Daoy (cell line): ENCODE measurements at regions not wholly inside any gene's neighbourhood (a gene's known extent, or its start where the extent isn't known, plus 50 kb on each side); places are given as distances from the start of the nearest gene placed in this dataset.
"Not testable (repeated sequence)": the region's sequence is repeated elsewhere in the genome, so short reads cannot be mapped to it uniquely, and the experiment has no call there.

ENCODE experiments used
- DNase-seq: peaks from one replicate; pipeline ENCODE4 v3.0.0-alpha.2; 2015; ENCODE audit warnings: low read depth

- DNase-seq, result no peak
These were observed 538.6 kb upstream of the POT1 start for GRCh38 chr7:125467996-125468854.

- DNase-seq, result no peak
These were observed 535.9 kb upstream of the POT1 start for GRCh38 chr7:125465527-125465926.

GRCh38 chr7:125462615-125463014 lies 533.0 kb upstream of the POT1 start:
- DNase-seq, result no peak

- no peak for DNase-seq
These were observed 529.4 kb upstream of the POT1 start for GRCh38 chr7:125459038-125459437.

GRCh38 chr7:125450749-125451148 lies 521.1 kb upstream of the POT1 start:
- no peak for DNase-seq

- DNase-seq, result no peak
These were observed 516.2 kb upstream of the POT1 start for GRCh38 chr7:125445836-125446235.

- DNase-seq, result no peak
These were observed 515.2 kb upstream of the POT1 start for GRCh38 chr7:125444864-125445263.

GRCh38 chr7:125436220-125436619 lies 506.6 kb upstream of the POT1 start:
- no peak for DNase-seq

- DNase-seq, result no peak
These were observed 501.7 kb upstream of the POT1 start for GRCh38 chr7:125431349-125431748.

- DNase-seq, result no peak
These were observed 500.4 kb upstream of the POT1 start for GRCh38 chr7:125430013-125430412.

- DNase-seq, result no peak
These were observed 498.1 kb upstream of the POT1 start for GRCh38 chr7:125427676-125428075.

GRCh38 chr7:125425506-125425905 lies 495.9 kb upstream of the POT1 start:
- no peak for DNase-seq

GRCh38 chr7:125424721-125425120 lies 495.1 kb upstream of the POT1 start:
- DNase-seq, result no peak

GRCh38 chr7:125423458-125424155 lies 494.0 kb upstream of the POT1 start:
- peak; percentile 20 for DNase-seq

GRCh38 chr7:125421407-125421806 lies 491.8 kb upstream of the POT1 start:
- not testable (repeated sequence) for DNase-seq

GRCh38 chr7:125412890-125413665 lies 483.5 kb upstream of the POT1 start:
- DNase-seq, result no peak

GRCh38 chr7:125409921-125410320 lies 480.3 kb upstream of the POT1 start:
- DNase-seq, result no peak

- DNase-seq, result no peak
These were observed 476.5 kb upstream of the POT1 start for GRCh38 chr7:125406111-125406510.

GRCh38 chr7:125399408-125399807 lies 469.8 kb upstream of the POT1 start:
- no peak for DNase-seq

- no peak for DNase-seq
These were observed 467.0 kb upstream of the POT1 start for GRCh38 chr7:125396466-125397151.

- no peak for DNase-seq
These were observed 462.3 kb upstream of the POT1 start for GRCh38 chr7:125391921-125392320.

GRCh38 chr7:125390981-125391380 lies 461.4 kb upstream of the POT1 start:
- DNase-seq, result no peak
